ENCODE measurements at regions not wholly inside any gene's neighbourhood (a gene's known extent, or its start where the extent isn't known, plus 50 kb on each side); places are given as distances from the start of the nearest gene placed in this dataset.

DNA sequence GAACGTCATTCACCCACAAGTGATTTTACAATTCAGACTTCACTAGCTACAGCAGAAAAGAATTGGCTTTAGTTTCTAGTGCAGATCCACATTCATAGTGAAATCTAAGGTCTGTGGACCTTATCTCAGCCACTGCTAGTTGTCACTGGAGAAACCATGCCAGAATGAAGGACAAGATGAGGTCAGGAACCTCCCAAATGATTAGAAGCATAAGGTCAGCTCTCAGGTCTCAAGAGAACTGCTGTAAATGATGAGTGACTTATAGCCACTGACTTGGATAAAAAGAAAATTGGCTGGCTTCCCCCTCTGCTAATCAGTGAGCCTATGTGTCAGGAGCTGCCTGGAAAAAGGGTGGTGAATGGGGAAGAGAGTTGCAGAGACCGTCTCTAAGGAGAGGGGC is 265.3 kb upstream of the BMP2 start:
- Histone ChIP-seq H3K4me1 (no peaks in the 10 kb centered on the region), H3K27ac (no peak overlapping the region), H3K27me3 (no peaks in the 10 kb centered on the region), H3K9me3 (no peaks in the 10 kb centered on the region), H3K4me3 (no peak overlapping the region), H3K36me3 (no peaks in the 10 kb centered on the region)
- TF ChIP-seq, protein P1, sequence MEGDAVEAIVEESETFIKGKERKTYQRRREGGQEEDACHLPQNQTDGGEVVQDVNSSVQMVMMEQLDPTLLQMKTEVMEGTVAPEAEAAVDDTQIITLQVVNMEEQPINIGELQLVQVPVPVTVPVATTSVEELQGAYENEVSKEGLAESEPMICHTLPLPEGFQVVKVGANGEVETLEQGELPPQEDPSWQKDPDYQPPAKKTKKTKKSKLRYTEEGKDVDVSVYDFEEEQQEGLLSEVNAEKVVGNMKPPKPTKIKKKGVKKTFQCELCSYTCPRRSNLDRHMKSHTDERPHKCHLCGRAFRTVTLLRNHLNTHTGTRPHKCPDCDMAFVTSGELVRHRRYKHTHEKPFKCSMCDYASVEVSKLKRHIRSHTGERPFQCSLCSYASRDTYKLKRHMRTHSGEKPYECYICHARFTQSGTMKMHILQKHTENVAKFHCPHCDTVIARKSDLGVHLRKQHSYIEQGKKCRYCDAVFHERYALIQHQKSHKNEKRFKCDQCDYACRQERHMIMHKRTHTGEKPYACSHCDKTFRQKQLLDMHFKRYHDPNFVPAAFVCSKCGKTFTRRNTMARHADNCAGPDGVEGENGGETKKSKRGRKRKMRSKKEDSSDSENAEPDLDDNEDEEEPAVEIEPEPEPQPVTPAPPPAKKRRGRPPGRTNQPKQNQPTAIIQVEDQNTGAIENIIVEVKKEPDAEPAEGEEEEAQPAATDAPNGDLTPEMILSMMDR (IDR thresholded peaks at IDR 0.05), result no peak
- TF ChIP-seq POLR2AphosphoS5 (IDR thresholded peaks at IDR 0.05; ENCODE audit: insufficient read depth in 1 of 2, low read depth in 1 of 2) (no peak), POLR2A (IDR thresholded peaks at IDR 0.05) (no peak)
- no peak for DNase-seq (ENCODE audit: extremely low spot score in 2 of 2)
- intact Hi-C loops (cut with DNase I), result no loop called here

DNA sequence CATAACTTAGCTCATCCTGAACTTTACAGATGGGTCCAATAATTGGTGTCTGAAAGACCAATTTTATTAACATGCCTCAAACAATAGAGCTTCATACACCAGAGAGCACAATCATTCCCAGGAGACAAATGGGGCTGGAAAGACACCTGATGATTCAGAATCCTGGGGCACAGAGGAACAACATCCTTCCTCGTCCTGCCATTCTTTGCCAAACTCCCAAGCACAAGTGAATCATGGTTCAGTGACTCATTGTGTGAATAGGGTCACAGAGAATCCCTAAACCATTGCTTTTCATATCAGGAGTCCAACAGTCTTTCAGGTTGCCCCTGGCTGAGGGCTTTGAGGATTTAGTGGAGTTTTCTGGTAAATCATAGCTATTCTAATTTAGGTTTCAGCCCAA is 266.4 kb upstream of the BMP2 start:
- TF ChIP-seq POLR2AphosphoS5 (IDR thresholded peaks at IDR 0.05; ENCODE audit: insufficient read depth in 1 of 2, low read depth in 1 of 2), result no peak
- TF ChIP-seq POLR2A (IDR thresholded peaks at IDR 0.05), result no peak
- TF ChIP-seq, protein P1 (IDR thresholded peaks at IDR 0.05), result no peak
- intact Hi-C loops (cut with DNase I), result no loop called here
- H3K4me1 ChIP-seq, result no peaks in the 10 kb centered on the region

DNA sequence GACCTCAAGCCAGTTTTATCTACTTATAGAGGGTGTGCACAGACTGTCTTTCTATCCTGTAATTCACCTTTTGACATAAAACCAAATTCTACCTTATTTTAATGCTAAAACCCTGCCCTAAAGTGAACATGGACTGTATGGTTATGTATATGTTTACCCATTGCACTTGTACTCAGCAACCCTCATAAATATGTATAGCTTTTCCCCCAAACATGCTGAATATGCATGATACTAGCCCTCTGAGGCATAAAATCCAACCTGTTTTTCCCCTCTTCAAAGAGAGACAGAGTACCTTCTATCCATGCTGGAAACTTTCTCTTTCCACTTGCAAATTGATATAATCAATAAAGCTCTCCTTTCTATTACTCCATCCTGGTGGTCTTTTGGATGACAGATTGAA is 267.9 kb upstream of the BMP2 start:
- intact Hi-C loops (cut with DNase I), result no loop called here

More for the DNA sequence above, 266.4 kb upstream of the BMP2 start:
- Histone ChIP-seq H3K9me3 (no peaks in the 10 kb centered on the region), H3K36me3 (no peaks in the 10 kb centered on the region), H3K27ac (no peak overlapping the region), H3K27me3 (no peaks in the 10 kb centered on the region), H3K4me3 (no peak overlapping the region)
- DNase-seq (ENCODE audit: extremely low spot score in 2 of 2), result no peak

DNA sequence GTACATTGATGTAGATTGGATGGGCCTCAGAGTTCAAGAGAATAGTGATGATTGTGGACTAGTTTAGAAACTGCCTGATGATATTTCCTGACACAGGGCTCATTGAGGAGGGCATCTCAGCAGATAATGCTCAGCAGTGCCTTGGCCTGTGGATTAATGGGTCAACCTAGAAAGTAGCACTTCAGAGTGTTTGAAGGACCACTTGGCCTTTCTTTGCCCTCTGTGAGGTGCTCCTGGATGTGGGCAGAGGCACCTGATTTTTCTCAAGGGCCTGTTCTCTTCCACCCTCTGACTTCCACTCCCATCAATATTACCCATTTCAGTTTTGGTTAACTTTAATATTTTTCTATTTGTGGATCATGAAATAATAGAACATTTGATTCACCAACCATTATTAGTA is 270.6 kb upstream of the BMP2 start:
- Histone ChIP-seq H3K27ac (no peak overlapping the region), H3K4me1 (peaks cover 5% of the 10 kb centered on the region), H3K9me3 (no peaks in the 10 kb centered on the region), H3K4me3 (no peak overlapping the region), H3K27me3 (no peaks in the 10 kb centered on the region), H3K36me3 (no peaks in the 10 kb centered on the region)
- TF ChIP-seq POLR2A (IDR thresholded peaks at IDR 0.05) (no peak), POLR2AphosphoS5 (IDR thresholded peaks at IDR 0.05; ENCODE audit: insufficient read depth in 1 of 2, low read depth in 1 of 2) (no peak)
- TF ChIP-seq, protein P1 (IDR thresholded peaks at IDR 0.05), result no peak
- DNase-seq (ENCODE audit: extremely low spot score in 2 of 2), result no peak
- intact Hi-C loops (cut with DNase I), result loop anchor here (1.0 kb wide), 1 partner anchor 27 kb away; no protein-coding TSS in a partner anchor

More for the DNA sequence above, 267.9 kb upstream of the BMP2 start:
- Histone ChIP-seq H3K27me3 (no peaks in the 10 kb centered on the region), H3K9me3 (no peaks in the 10 kb centered on the region), H3K4me3 (no peak overlapping the region), H3K36me3 (no peaks in the 10 kb centered on the region), H3K4me1 (no peaks in the 10 kb centered on the region), H3K27ac (no peak overlapping the region)
- DNase-seq (ENCODE audit: extremely low spot score in 2 of 2), result no peak
- TF ChIP-seq POLR2AphosphoS5 (IDR thresholded peaks at IDR 0.05; ENCODE audit: insufficient read depth in 1 of 2, low read depth in 1 of 2) (no peak), POLR2A (IDR thresholded peaks at IDR 0.05) (no peak)
- TF ChIP-seq, protein P1 (IDR thresholded peaks at IDR 0.05), result no peak

DNA sequence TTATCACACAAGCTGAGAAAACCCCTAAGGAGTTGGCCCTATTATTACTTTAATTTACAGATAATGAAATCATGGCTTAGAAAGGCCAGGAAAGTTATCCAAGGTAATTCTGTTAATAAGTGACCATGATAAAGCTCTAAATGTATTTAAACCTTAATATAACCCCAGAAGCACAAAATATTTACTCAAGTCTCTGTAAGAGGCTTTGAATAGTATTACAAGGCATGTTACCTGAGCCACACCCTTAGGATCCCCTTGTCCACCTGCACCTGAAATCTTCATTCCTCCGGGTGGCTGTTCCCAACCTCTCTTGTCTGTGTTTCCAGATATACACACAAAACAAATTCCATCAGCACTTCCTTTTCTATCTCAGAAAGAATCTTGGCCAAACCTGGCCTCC is 271.6 kb upstream of the BMP2 start:
- Histone ChIP-seq H3K4me1 (peaks cover 5% of the 10 kb centered on the region), H3K27ac (no peak overlapping the region), H3K36me3 (no peaks in the 10 kb centered on the region), H3K4me3 (no peak overlapping the region), H3K9me3 (no peaks in the 10 kb centered on the region), H3K27me3 (no peaks in the 10 kb centered on the region)
- intact Hi-C loops (cut with DNase I), result no loop called here
- TF ChIP-seq POLR2AphosphoS5 (IDR thresholded peaks at IDR 0.05; ENCODE audit: insufficient read depth in 1 of 2, low read depth in 1 of 2) (no peak), POLR2A (IDR thresholded peaks at IDR 0.05) (no peak)
- TF ChIP-seq, protein P1 (IDR thresholded peaks at IDR 0.05), result no peak
- DNase-seq (ENCODE audit: extremely low spot score in 2 of 2), result no peak

Measured in vagina (tissue), 2 donors.